OCI-LY7 (cell line): ENCODE measurements at regions not wholly inside any gene's neighbourhood (a gene's known extent, or its start where the extent isn't known, plus 50 kb on each side); places are given as distances from the start of the nearest gene placed in this dataset.

ENCODE experiments used
- EZH2phosphoT487 ChIP-seq: fragments of 200-600 bp; sonication (generic); IDR thresholded peaks from 2 replicates; pipeline ENCODE4 v1.6.1; 2018; ENCODE audit warnings: low read depth, borderline replicate concordance, mild to moderate bottlenecking, mixed run types, antibody characterized with exemption, low read length, moderate library complexity, mixed read lengths
- TF ChIP-seq, protein P1 (sequence below): fragments of 200-600 bp; sonication (generic); conservative IDR thresholded peaks from 2 replicates; pipeline ENCODE4 v1.5.1; 2014; ENCODE audit warnings: mild to moderate bottlenecking, antibody characterized with exemption, low read length, moderate library complexity, mixed read lengths

DNA sequence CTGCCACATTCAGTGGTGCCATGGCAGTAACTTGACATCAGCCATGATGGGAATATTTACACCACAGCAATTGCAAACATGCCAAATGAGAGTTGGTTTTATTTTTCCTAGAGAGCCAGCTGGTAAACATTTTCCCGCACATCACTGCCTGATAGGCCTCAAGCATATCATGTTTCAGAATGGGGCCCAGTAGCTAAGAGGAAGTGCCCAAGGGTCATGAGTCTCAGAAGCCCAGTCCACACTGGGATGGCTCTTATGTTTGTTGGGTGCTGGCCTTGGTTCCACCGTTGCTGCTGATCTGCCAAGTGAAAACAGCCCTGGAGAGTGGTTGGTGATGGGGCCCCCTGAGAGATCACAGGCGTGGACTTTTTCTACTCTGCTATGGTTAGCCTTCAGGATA is 64.3 kb upstream of the NAV2 start:
- TF ChIP-seq, protein P1, sequence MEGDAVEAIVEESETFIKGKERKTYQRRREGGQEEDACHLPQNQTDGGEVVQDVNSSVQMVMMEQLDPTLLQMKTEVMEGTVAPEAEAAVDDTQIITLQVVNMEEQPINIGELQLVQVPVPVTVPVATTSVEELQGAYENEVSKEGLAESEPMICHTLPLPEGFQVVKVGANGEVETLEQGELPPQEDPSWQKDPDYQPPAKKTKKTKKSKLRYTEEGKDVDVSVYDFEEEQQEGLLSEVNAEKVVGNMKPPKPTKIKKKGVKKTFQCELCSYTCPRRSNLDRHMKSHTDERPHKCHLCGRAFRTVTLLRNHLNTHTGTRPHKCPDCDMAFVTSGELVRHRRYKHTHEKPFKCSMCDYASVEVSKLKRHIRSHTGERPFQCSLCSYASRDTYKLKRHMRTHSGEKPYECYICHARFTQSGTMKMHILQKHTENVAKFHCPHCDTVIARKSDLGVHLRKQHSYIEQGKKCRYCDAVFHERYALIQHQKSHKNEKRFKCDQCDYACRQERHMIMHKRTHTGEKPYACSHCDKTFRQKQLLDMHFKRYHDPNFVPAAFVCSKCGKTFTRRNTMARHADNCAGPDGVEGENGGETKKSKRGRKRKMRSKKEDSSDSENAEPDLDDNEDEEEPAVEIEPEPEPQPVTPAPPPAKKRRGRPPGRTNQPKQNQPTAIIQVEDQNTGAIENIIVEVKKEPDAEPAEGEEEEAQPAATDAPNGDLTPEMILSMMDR, result no peak
- no peak for TF ChIP-seq EZH2phosphoT487
